Upper lobe of right lung (tissue), 1 donor: ENCODE measurements at regions not wholly inside any gene's neighbourhood (a gene's known extent, or its start where the extent isn't known, plus 50 kb on each side); places are given as distances from the start of the nearest gene placed in this dataset.

Source experiments
- ATAC-seq: fragments of 200-7000 bp; cut with Tn5 transposase; one replicate; pipeline ENCODE4 v1.9.1; 2020; ENCODE audit warnings: mild to moderate bottlenecking, moderate library complexity
- DNase-seq: peaks from one replicate; pipeline ENCODE4 v3.0.0-alpha.2; 2020
- H3K27ac ChIP-seq: fragments of 200-600 bp; one replicate; pipeline ENCODE4 v1.8.0; 2022
- H3K27me3 ChIP-seq: fragments of 200-600 bp; one replicate; pipeline ENCODE4 v1.8.0; 2022; ENCODE audit warnings: mild to moderate bottlenecking
- H3K36me3 ChIP-seq: fragments of 200-600 bp; one replicate; pipeline ENCODE4 v1.8.0; 2022
- H3K4me1 ChIP-seq: fragments of 200-600 bp; one replicate; pipeline ENCODE4 v1.8.0; 2022
- H3K4me3 ChIP-seq: fragments of 200-600 bp; one replicate; pipeline ENCODE4 v1.8.0; 2022; ENCODE audit warnings: mild to moderate bottlenecking
- H3K9me3 ChIP-seq: fragments of 200-600 bp; one replicate; pipeline ENCODE4 v1.8.0; 2022
- intact Hi-C: fragments of 100-400 bp; cut with DNase I; formaldehyde crosslinking; loops from one replicate; pipeline ENCODE4 v1.11.0; 2022
- TF ChIP-seq, protein P1 (sequence below): fragments of 200-600 bp; IDR thresholded peaks from one replicate; pipeline ENCODE4 v1.8.0; 2022; ENCODE audit warnings: antibody characterized with exemption
- donor health status: DM: no; HTN: yes; CAD: no; lungs with severe emphysema.

DNA sequence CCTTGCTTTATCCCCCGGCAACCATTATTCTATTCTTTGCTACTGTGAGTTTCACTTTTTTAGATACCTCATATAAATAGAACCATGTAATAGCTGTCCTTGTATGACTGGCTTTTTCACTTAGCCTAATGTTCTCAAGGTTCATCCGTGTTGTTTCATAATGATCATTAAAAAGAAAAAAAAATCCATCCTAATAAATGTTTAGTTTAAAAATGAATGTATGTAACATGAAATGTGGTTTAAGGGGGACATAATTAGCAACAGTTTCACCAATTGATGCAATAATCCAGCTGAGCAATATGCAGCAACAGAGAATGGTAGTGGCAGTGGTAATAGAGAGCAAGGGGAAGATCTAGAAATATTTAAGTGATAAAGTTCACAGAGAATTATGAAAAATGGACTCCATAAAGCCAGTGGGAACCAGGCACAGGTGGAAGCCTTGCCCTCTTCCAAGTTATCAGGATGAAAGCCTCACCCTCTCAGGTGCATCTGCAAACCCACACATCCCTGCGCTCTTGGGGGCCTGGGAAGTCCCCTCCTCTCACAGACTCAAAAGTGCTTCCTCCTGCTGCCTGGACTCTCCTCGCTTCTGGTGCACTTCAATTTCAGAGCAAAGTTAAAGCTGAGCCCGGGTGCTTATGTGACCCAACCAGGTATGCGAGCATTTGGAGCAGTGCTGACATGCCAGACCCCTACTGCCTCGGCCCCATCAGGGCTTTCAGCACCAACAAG, 1403.3 kb upstream of the SLC39A10 start:
- Histone ChIP-seq H3K9me3 (no peaks in the 10 kb centered on the region), H3K36me3 (no peaks in the 10 kb centered on the region), H3K4me3 (no peak overlapping the region), H3K27ac (no peak overlapping the region), H3K27me3 (no peaks in the 10 kb centered on the region), H3K4me1 (no peaks in the 10 kb centered on the region)
- no peak for ATAC-seq
- TF ChIP-seq, protein P1, sequence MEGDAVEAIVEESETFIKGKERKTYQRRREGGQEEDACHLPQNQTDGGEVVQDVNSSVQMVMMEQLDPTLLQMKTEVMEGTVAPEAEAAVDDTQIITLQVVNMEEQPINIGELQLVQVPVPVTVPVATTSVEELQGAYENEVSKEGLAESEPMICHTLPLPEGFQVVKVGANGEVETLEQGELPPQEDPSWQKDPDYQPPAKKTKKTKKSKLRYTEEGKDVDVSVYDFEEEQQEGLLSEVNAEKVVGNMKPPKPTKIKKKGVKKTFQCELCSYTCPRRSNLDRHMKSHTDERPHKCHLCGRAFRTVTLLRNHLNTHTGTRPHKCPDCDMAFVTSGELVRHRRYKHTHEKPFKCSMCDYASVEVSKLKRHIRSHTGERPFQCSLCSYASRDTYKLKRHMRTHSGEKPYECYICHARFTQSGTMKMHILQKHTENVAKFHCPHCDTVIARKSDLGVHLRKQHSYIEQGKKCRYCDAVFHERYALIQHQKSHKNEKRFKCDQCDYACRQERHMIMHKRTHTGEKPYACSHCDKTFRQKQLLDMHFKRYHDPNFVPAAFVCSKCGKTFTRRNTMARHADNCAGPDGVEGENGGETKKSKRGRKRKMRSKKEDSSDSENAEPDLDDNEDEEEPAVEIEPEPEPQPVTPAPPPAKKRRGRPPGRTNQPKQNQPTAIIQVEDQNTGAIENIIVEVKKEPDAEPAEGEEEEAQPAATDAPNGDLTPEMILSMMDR = no peak
- intact Hi-C loops = no loop called here
- DNase-seq = no peak

DNA sequence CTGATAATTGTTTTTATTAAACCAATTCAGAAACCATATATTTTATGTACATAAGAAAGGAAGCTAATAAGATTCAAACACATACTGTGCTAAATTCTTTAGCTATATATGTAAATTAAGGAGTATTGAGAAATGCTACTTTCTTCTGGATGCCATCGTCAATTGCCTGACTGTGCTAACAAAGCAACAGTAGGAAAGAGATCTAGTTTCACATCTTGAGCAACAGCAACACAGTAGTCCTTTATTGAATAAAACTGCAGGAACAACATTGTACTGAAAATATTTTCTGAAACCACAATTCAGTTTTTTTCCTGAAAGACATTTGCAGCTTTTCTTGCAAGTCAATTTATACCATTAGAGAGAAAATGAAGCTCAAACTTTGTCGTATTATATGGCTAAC, 1404.9 kb upstream of the SLC39A10 start:
- Histone ChIP-seq H3K4me1 (no peaks in the 10 kb centered on the region), H3K4me3 (no peak overlapping the region), H3K36me3 (no peaks in the 10 kb centered on the region), H3K9me3 (no peaks in the 10 kb centered on the region), H3K27me3 (no peaks in the 10 kb centered on the region), H3K27ac (no peak overlapping the region)
- no peak for DNase-seq
- TF ChIP-seq, protein P1 = no peak
- ATAC-seq = no peak
- intact Hi-C loops = no loop called here

DNA sequence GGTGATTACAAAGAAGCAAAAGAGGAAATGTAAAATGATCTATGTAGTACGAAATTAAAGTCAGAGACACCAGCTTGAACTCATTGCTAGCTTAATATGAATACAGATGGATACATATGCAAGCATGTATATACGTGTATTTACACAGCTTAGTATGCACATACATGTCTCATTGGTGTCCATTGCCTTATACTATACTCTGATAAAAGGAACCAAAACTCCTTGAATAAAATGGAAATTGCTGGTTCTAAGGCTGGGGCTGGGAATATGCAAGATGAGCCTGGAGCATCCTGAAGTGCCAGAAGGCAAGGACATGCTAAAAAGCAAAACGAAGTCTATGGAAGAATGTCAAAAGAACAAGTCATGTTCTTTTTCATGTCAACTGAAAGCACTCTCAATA, 1424.4 kb upstream of the SLC39A10 start:
- Histone ChIP-seq H3K27ac (no peak overlapping the region), H3K36me3 (no peaks in the 10 kb centered on the region), H3K27me3 (no peaks in the 10 kb centered on the region), H3K4me3 (no peak overlapping the region), H3K4me1 (no peaks in the 10 kb centered on the region), H3K9me3 (no peaks in the 10 kb centered on the region)
- DNase-seq = no peak
- no peak for ATAC-seq
- TF ChIP-seq, protein P1 = no peak
- intact Hi-C loops = no loop called here

DNA sequence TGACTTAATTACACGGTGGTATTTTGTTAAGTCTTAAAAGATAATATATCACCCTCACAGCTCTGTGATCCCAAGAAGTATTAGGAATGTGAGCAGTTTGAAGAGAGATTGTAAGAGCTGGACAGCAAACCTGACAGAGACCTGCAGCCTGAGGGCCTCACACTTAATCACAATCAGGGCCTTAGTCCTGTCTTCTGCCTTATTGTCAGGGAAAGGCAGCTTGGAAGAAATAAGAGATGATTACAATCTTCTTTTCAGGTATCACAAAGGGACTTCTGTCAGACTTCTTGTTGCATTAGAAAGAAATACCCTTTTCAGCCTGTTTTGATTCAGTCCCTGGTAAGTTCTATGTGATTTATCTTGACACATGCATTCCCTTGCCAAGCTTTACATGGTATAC, 1433.8 kb upstream of the SLC39A10 start:
- Histone ChIP-seq H3K4me3 (no peak overlapping the region), H3K9me3 (no peaks in the 10 kb centered on the region), H3K27ac (no peak overlapping the region), H3K4me1 (no peaks in the 10 kb centered on the region), H3K27me3 (no peaks in the 10 kb centered on the region), H3K36me3 (no peaks in the 10 kb centered on the region)
- intact Hi-C loops = no loop called here
- ATAC-seq = no peak
- TF ChIP-seq, protein P1 = no peak
- no peak for DNase-seq

DNA sequence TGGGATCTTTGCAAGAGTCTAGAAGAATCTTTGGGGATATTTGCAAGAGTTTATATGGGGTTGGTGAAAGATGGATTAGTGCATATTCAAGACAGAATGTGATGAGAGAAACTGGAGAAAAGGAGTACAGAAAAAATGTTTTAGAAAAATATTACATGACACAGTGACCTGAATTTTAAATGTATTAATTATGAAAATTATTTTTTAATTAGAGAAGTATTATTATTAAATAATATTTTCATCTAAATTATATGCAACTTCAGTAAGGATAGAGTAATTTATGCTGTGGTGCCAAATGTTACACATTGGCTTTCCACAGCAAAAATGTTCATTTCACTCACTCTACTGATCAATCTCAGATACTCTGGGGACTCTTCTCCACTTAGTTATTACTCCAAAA, 1442.8 kb upstream of the SLC39A10 start:
- Histone ChIP-seq H3K4me3 (no peak overlapping the region), H3K36me3 (no peaks in the 10 kb centered on the region), H3K27ac (no peak overlapping the region), H3K4me1 (no peaks in the 10 kb centered on the region), H3K27me3 (no peaks in the 10 kb centered on the region), H3K9me3 (no peaks in the 10 kb centered on the region)
- DNase-seq = no peak
- ATAC-seq = no peak
- TF ChIP-seq, protein P1 = no peak
- intact Hi-C loops = no loop called here
